H1 (cell line): ENCODE measurements at regions not wholly inside any gene's neighbourhood (a gene's known extent, or its start where the extent isn't known, plus 50 kb on each side); places are given as distances from the start of the nearest gene placed in this dataset.

Source experiments
- CTCF ChIA-PET: fragments of 300-600 bp; sonication (Branson Sonifier 250); formaldehyde crosslinking; loops from one replicate; lab custom pipeline; 2021; ENCODE audit not compliant: partially characterized antibody; lab: Charles Lee
- POLR2A ChIA-PET: fragments of 300-600 bp; sonication (Branson Sonifier 250); formaldehyde crosslinking; loops from one replicate; lab custom pipeline; 2021; ENCODE audit warnings: inconsistent platforms; ENCODE audit not compliant: partially characterized antibody; lab: Charles Lee
- DNase-seq, 2 experiments: peaks; one replicate each; pipeline versions ENCODE4 v3.0.0 to v3.0.0-alpha.2; 2010 to 2022; ENCODE audit warnings: low spot score in 2 of 2, low read depth in 1 of 2, mixed read lengths in 1 of 2
- FAIRE-seq: peaks from 2 replicates; lab custom pipeline; 2011; peaks lifted over from hg19 to GRCh38; lab: Jason Lieb, UNC
- H2AFZ ChIP-seq: 2 replicates; pipeline ENCODE4 v1.8.1; 2012; ENCODE audit warnings: low read length, inconsistent platforms
- H2AK5ac ChIP-seq: 2 replicates; pipeline ENCODE4 v1.6.1; 2013; ENCODE audit warnings: low read depth, low read length
- H2BK120ac ChIP-seq: replicated peaks from 2 replicates; pipeline ENCODE3; 2013; ENCODE audit warnings: low read depth, low read length, inconsistent platforms
- H2BK12ac ChIP-seq: 2 replicates; pipeline ENCODE4 v1.6.1; 2013; ENCODE audit warnings: low read depth, low read length
- H2BK15ac ChIP-seq: 2 replicates; pipeline ENCODE4 v1.6.1; 2013; ENCODE audit warnings: low read length
- H2BK20ac ChIP-seq: 2 replicates; pipeline ENCODE4 v1.6.1; 2013; ENCODE audit warnings: low read length
- H2BK5ac ChIP-seq: 2 replicates; pipeline ENCODE4 v1.6.1; 2013; ENCODE audit warnings: low read depth, low read length
- H3K14ac ChIP-seq: 2 replicates; pipeline ENCODE4 v1.6.1; 2013; ENCODE audit warnings: inconsistent platforms; ENCODE audit not compliant: insufficient read length
- H3K18ac ChIP-seq: 2 replicates; pipeline ENCODE4 v1.6.1; 2013; ENCODE audit warnings: low read length; ENCODE audit errors: extremely low read depth
- H3K23ac ChIP-seq: 2 replicates; pipeline ENCODE4 v1.6.1; 2013; ENCODE audit warnings: inconsistent platforms; ENCODE audit not compliant: insufficient read length
- H3K23me2 ChIP-seq: 2 replicates; pipeline ENCODE4 v1.6.1; 2013; ENCODE audit warnings: low read depth, low read length
- H3K27ac ChIP-seq: 2 replicates; pipeline ENCODE4 v1.6.1; 2011; ENCODE audit warnings: low read depth, low read length, inconsistent platforms
- H3K27me3 ChIP-seq, 4 experiments: replicated peaks in 1 of 4; 1 replicate in 1 of 4; 2 replicates in 3 of 4; pipeline versions ENCODE4 v1.6.1 to v1.8.1; 2011 to 2013; ENCODE audit warnings: low read length in 3 of 4, mild to moderate bottlenecking in 3 of 4, inconsistent platforms in 2 of 4, mixed read lengths in 2 of 4, moderate library complexity in 1 of 4; ENCODE audit not compliant: control insufficient read depth in 3 of 4, insufficient read depth in 3 of 4; ENCODE audit errors: extremely low read depth in 1 of 4
- H3K36me3 ChIP-seq, 4 experiments: 2 replicates each; pipeline versions ENCODE4 v1.6.1 to v1.8.1; 2011 to 2013; ENCODE audit warnings: mild to moderate bottlenecking in 4 of 4, low read length in 3 of 4, moderate library complexity in 2 of 4, control low read depth in 1 of 4, inconsistent platforms in 1 of 4; ENCODE audit not compliant: insufficient read depth in 4 of 4, control insufficient read depth in 2 of 4
- H3K4ac ChIP-seq: replicated peaks from 2 replicates; pipeline ENCODE3; 2013; ENCODE audit warnings: low read length, low read depth, mixed read lengths, inconsistent platforms; ENCODE audit not compliant: insufficient read length
- H3K4me1 ChIP-seq, 4 experiments: replicated peaks in 1 of 4; 1 replicate in 1 of 4; 2 replicates in 3 of 4; pipeline versions ENCODE4 v1.6.1 to v1.8.1; 2011 to 2013; ENCODE audit warnings: low read length in 3 of 4, inconsistent platforms in 2 of 4, mixed read lengths in 1 of 4; ENCODE audit not compliant: insufficient read depth in 4 of 4, control insufficient read depth in 3 of 4
- H3K4me2 ChIP-seq, 2 experiments: 2 replicates each; pipeline versions ENCODE4 v1.6.1 to v1.8.1; 2011 to 2013; ENCODE audit warnings: low read depth in 2 of 2, low read length in 2 of 2, control low read depth in 1 of 2, inconsistent platforms in 1 of 2, mild to moderate bottlenecking in 1 of 2; ENCODE audit not compliant: insufficient read depth in 1 of 2
- H3K4me3 ChIP-seq, 4 experiments: fragments of 200-600, 300-600 bp in 1 of 4; sonication (generic), shearing (Covaris generic), sonication (Bioruptor Twin) in 1 of 4; 2 replicates each; pipeline versions ENCODE4 v1.5.1 to v1.8.1; 2011 to 2016; ENCODE audit warnings: low read length in 4 of 4, low read depth in 3 of 4, control low read depth in 2 of 4, inconsistent platforms in 2 of 4, mild to moderate bottlenecking in 2 of 4, mixed read lengths in 1 of 4, moderate library complexity in 1 of 4; ENCODE audit not compliant: insufficient read depth in 2 of 4; ENCODE audit errors: extremely low read depth in 1 of 4
- H3K56ac ChIP-seq: replicated peaks from 2 replicates; pipeline ENCODE3; 2013; ENCODE audit warnings: low read depth, mild to moderate bottlenecking, mixed read lengths, low read length, inconsistent platforms; ENCODE audit not compliant: insufficient read length
- H3K79me1 ChIP-seq: 2 replicates; pipeline ENCODE4 v1.6.1; 2013; ENCODE audit warnings: low read depth, low read length, control low read depth
- H3K79me2 ChIP-seq, 2 experiments: 2 replicates each; pipeline versions ENCODE4 v1.6.1 to v1.8.1; 2012 to 2013; ENCODE audit warnings: low read length in 2 of 2, mild to moderate bottlenecking in 2 of 2, inconsistent platforms in 1 of 2; ENCODE audit not compliant: insufficient read depth in 2 of 2, control insufficient read depth in 1 of 2
- H3K9ac ChIP-seq, 4 experiments: replicated peaks in 1 of 4; 1 replicate in 1 of 4; 2 replicates in 3 of 4; pipeline versions ENCODE4 v1.6.1 to v1.8.1; 2011 to 2013; ENCODE audit warnings: low read depth in 3 of 4, low read length in 3 of 4, control low read depth in 2 of 4, mild to moderate bottlenecking in 2 of 4, moderate library complexity in 2 of 4, inconsistent platforms in 1 of 4; ENCODE audit errors: extremely low read depth in 1 of 4
- H3K9me3 ChIP-seq, 2 experiments: 2 replicates each; pipeline versions ENCODE4 v1.6.1 to v1.8.1; 2012 to 2013; ENCODE audit warnings: mild to moderate bottlenecking in 2 of 2, moderate library complexity in 2 of 2, control low read depth in 1 of 2, inconsistent platforms in 1 of 2, low read depth in 1 of 2, low read length in 1 of 2, mixed read lengths in 1 of 2; ENCODE audit not compliant: insufficient read depth in 2 of 2
- H4K20me1 ChIP-seq, 2 experiments: replicated peaks in 1 of 2; 2 replicates each; pipeline versions ENCODE3 to v1.8.1; 2011 to 2013; ENCODE audit warnings: inconsistent platforms in 2 of 2, low read length in 2 of 2, mild to moderate bottlenecking in 1 of 2; ENCODE audit not compliant: insufficient read depth in 2 of 2, control insufficient read depth in 1 of 2
- H4K5ac ChIP-seq: 2 replicates; pipeline ENCODE4 v1.6.1; 2013; ENCODE audit warnings: low read length, low read depth, mixed read lengths, inconsistent platforms; ENCODE audit not compliant: insufficient read length
- H4K8ac ChIP-seq: 2 replicates; pipeline ENCODE4 v1.8.0; 2013; ENCODE audit warnings: mild to moderate bottlenecking, moderate library complexity, low read length, inconsistent platforms; ENCODE audit not compliant: insufficient read depth; ENCODE audit errors: extremely low read depth
- H4K91ac ChIP-seq: replicated peaks from 2 replicates; pipeline ENCODE3; 2013; ENCODE audit warnings: low read length, mixed read lengths, inconsistent platforms; ENCODE audit not compliant: insufficient read length
- CBX5 ChIP-seq: fragments of 300-800, 300-1000 bp; sonication (generic); IDR thresholded peaks from 2 replicates; pipeline ENCODE4 v1.7.1; 2016; ENCODE audit warnings: antibody characterized with exemption, low read length, low read depth
- KDM1A ChIP-seq: fragments of 200-600, 300-600 bp; sonication (generic); IDR thresholded peaks from 2 replicates; pipeline ENCODE4 v1.7.1; 2016; ENCODE audit warnings: mild to moderate bottlenecking, low read length, borderline replicate concordance
- KDM4A ChIP-seq: IDR thresholded peaks from one replicate; pipeline ENCODE4 v1.7.1; 2012; ENCODE audit warnings: low read depth, mild to moderate bottlenecking, moderate library complexity, low read length, inconsistent platforms; ENCODE audit not compliant: severe bottlenecking
- RNF2 ChIP-seq: fragments of 200-900, 300-1000 bp; sonication (generic); IDR thresholded peaks from 2 replicates; pipeline ENCODE4 v1.7.1; 2016; ENCODE audit warnings: borderline replicate concordance, low read depth, mild to moderate bottlenecking, antibody characterized with exemption, low read length; ENCODE audit not compliant: poor library complexity, severe bottlenecking; ENCODE audit errors: missing control alignments
- WGBS, 2 experiments: shearing (Covaris generic) in 1 of 2; methylation state at CpG; one replicate each; pipeline versions ENCODE4 v1.1.6 to v1.1.7; 2013 to 2015; ENCODE audit warnings: low lambda C conversion rate in 2 of 2, mixed read lengths in 2 of 2, inconsistent platforms in 1 of 2, low coverage in 1 of 2, missing lambda C conversion rate in 1 of 2; ENCODE audit not compliant: insufficient replicate concordance in 2 of 2, insufficient coverage in 1 of 2, insufficient read length in 1 of 2; ENCODE audit errors: extremely low coverage in 1 of 2, missing lambda C conversion rate in 1 of 2; 5-methylcytosine and 5-hydroxymethylcytosine counted together

DNA sequence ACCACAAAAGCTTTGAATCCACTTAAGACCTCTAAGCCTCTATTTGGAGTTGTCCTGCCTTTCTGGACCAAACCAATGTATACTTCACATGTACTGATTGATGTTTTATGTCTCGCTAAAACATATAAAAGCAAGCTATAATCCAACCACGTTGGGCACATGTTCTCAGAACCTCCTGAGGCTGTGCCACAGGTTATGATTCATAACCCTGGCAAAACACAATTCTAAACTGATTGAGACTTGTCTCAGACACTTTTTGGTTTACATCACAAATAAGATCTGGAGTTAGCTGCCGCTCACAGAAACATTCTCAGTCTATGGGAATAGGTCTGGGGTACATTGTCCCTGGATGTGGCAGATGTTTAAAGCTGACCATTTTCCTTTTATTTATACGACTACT is 53.4 kb upstream of the EPHA6 start:
- Histone ChIP-seq H3K56ac (no peak overlapping the region), H3K27me3 (no peaks in the 10 kb centered on the region), H2AFZ (no peak overlapping the region), H3K79me1 (no peaks in the 10 kb centered on the region), H3K4me3 (no peak overlapping the region), H3K9ac (no peak overlapping the region), H3K79me2 (no peaks in the 10 kb centered on the region), H2BK12ac (no peak overlapping the region), H3K27ac (no peak overlapping the region), H3K23ac (no peak overlapping the region), H3K23me2 (no peaks in the 10 kb centered on the region), H3K4me1 (no peaks in the 10 kb centered on the region), H4K5ac (no peak overlapping the region), H4K91ac (no peak overlapping the region), H2AK5ac (no peak overlapping the region), H4K8ac (no peak overlapping the region), H3K36me3 (no peaks in the 10 kb centered on the region), H2BK120ac (no peak overlapping the region), H2BK5ac (no peak overlapping the region), H3K4ac (no peak overlapping the region), H3K14ac (no peak overlapping the region), H2BK20ac (no peak overlapping the region), H3K18ac (no peak overlapping the region), H4K20me1 (no peaks in the 10 kb centered on the region), H2BK15ac (no peak overlapping the region), H3K4me2 (no peak overlapping the region), H3K9me3 (0 out of 4 replicates have a peak, but pooled peaks cover 0 to 3% of the 10 kb centered on the region in 2 experiments)
- FAIRE-seq (no peak), DNase-seq (no peak)
- CTCF ChIA-PET: no interaction called here
- POLR2A ChIA-PET: no interaction called here
- WGBS, 2 experiments: 93% methylated on average over 4 of the region's 4 CpGs; no CpG with 5 or more reads in 1 of the 2 experiments
- TF ChIP-seq CBX5: no peak
- no peak for TF ChIP-seq KDM1A
- TF ChIP-seq RNF2: no peak
- no peak for TF ChIP-seq KDM4A
